ENCODE measurements at regions not wholly inside any gene's neighbourhood (a gene's known extent, or its start where the extent isn't known, plus 50 kb on each side); places are given as distances from the start of the nearest gene placed in this dataset.

DNA sequence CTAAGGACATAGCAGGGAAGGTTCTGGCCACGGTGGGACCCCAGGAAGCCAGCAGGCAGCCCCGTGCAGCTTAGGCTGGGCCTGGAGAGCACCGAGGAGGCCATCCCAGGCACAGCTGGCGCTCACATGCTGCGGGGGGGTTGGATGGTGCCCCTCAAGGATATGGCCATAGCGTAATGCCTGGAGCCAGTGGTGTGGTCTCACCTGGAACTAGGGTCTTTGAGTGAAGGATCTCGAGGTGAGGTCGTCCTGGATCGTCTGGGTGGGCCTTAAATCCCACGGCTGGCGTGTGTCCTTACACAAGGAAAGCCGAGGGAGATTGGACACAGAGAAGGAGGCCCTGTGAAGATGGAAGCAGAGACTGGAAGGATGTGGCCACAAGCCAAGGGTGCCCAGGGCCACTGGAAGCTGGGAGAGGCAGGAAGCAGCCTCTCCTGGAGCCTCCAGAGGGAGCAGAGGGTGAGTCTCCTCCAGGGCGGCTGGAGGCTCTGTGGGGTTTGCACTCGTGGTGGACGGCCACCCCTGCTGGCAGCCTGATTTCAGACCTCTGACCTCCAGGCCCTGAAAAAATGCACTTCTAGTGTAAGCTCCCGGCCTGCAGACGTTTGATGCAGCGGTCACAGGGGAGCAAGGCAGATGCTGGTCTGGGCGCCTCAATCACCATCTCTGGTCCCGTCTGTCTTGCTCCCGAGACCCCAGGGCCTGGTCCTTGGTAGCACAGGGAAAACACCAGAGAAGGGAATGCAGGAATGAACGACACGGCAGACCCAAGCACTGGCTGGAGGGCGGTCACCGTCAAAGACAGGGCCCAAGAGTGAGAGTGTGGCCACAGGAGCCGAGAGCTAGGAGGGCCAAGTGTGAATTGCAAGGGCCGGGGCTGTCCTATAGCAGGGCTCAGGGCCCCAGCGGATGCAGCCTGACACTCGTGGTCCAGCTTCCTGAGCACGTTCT, 218.6 kb downstream of the KIF26A start:
- H3K4me3 ChIP-seq (ENCODE audit: low read depth, low read length): no peak overlapping the region
- no peaks in the 10 kb centered on the region for H3K4me1 ChIP-seq
- no TSS peak for BruUV-seq (replicated peaks)
- intact Hi-C loops (cut with micrococcal nuclease; ENCODE audit: unreplicated experiment): no loop called here
- H3K27me3 ChIP-seq (replicated peaks; ENCODE audit: control insufficient read depth, insufficient read depth, low read length): 0 out of 2 replicates have a peak, but pooled peaks cover 1% of the 10 kb centered on the region
- no peak for DNase-seq
- TF ChIP-seq, protein P1, sequence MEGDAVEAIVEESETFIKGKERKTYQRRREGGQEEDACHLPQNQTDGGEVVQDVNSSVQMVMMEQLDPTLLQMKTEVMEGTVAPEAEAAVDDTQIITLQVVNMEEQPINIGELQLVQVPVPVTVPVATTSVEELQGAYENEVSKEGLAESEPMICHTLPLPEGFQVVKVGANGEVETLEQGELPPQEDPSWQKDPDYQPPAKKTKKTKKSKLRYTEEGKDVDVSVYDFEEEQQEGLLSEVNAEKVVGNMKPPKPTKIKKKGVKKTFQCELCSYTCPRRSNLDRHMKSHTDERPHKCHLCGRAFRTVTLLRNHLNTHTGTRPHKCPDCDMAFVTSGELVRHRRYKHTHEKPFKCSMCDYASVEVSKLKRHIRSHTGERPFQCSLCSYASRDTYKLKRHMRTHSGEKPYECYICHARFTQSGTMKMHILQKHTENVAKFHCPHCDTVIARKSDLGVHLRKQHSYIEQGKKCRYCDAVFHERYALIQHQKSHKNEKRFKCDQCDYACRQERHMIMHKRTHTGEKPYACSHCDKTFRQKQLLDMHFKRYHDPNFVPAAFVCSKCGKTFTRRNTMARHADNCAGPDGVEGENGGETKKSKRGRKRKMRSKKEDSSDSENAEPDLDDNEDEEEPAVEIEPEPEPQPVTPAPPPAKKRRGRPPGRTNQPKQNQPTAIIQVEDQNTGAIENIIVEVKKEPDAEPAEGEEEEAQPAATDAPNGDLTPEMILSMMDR (IDR thresholded peaks at IDR 0.05; ENCODE audit: insufficient read depth in 1 of 2, low read depth in 1 of 2, low read length in 1 of 2, severe bottlenecking in 1 of 2, unreplicated experiment in 1 of 2): no peak
- POLR2A ChIA-PET: no interaction called here
- Mint-ChIP-seq H3K9me3 (ENCODE audit: unreplicated experiment) (no peaks in the 10 kb centered on the region), H3K4me3 (ENCODE audit: unreplicated experiment) (no peak overlapping the region), H3K36me3 (ENCODE audit: insufficient read depth, unreplicated experiment) (no peaks in the 10 kb centered on the region), H3K27ac (ENCODE audit: unreplicated experiment) (no peak overlapping the region), H3K27me3 (ENCODE audit: insufficient read depth, unreplicated experiment) (peaks cover 4% of the 10 kb centered on the region), H3K4me1 (ENCODE audit: low read depth, unreplicated experiment) (no peaks in the 10 kb centered on the region)
- H3K9me3 ChIP-seq: no peaks in the 10 kb centered on the region
- H3K36me3 ChIP-seq (ENCODE audit: control insufficient read depth, insufficient read depth, low read length): no peaks in the 10 kb centered on the region
- CTCF ChIA-PET: no interaction called here

DNA sequence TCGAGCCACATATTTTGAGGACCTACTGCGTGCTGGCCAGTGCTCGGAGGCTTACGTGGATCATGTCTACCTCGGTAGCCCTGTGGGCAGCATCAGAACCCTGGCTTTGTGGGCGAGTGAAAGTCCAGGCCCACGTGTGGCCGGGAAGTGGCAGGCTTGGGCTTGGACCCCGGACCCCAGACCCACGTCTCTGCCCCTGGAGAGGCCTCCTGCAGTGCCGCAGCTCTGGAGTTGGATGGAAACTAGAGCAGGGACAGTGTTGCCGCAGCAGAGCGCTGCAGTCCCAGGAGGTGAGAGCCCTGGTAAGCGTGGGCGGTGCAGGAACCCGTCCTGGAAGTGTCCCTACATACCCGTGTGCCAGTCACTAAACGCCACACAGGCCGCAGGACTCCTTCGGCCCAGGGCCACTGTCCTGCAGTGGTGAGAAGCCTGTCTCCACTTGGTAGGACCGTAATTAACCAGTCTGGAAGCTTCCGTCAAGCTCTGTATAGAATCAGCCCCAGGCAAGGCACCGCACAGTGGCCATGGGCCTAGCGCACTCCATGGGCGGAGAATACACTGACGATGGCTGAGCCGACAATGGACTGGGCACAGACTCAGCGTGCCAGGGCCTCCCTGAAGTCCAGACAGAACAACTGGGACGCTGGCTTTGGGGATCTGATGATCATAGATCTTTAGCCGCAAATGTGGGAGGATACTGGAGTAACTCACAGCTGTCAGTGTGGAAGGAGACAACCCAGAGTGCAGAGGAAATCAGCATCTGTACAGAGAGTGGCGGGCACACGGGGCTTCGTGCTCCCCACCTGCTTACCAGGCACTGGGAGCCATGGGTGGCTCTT, 219.5 kb downstream of the KIF26A start:
- TF ChIP-seq, protein P1 (IDR thresholded peaks at IDR 0.05; ENCODE audit: insufficient read depth in 1 of 2, low read depth in 1 of 2, low read length in 1 of 2, severe bottlenecking in 1 of 2, unreplicated experiment in 1 of 2): no peak
- no peaks in the 10 kb centered on the region for H3K4me1 ChIP-seq
- intact Hi-C loops (cut with micrococcal nuclease; ENCODE audit: unreplicated experiment): no loop called here
- Mint-ChIP-seq H3K36me3 (ENCODE audit: insufficient read depth, unreplicated experiment) (no peaks in the 10 kb centered on the region), H3K27ac (ENCODE audit: unreplicated experiment) (no peak overlapping the region), H3K27me3 (ENCODE audit: insufficient read depth, unreplicated experiment) (peaks cover 4% of the 10 kb centered on the region), H3K9me3 (ENCODE audit: unreplicated experiment) (no peaks in the 10 kb centered on the region), H3K4me1 (ENCODE audit: low read depth, unreplicated experiment) (no peaks in the 10 kb centered on the region), H3K4me3 (ENCODE audit: unreplicated experiment) (no peak overlapping the region)
- ChIA-PET POLR2A (no interaction called here), CTCF (no interaction called here)
- no peaks in the 10 kb centered on the region for H3K9me3 ChIP-seq
- 0 out of 2 replicates have a peak, but pooled peaks cover 1% of the 10 kb centered on the region for H3K27me3 ChIP-seq (replicated peaks; ENCODE audit: control insufficient read depth, insufficient read depth, low read length)
- no peaks in the 10 kb centered on the region for H3K36me3 ChIP-seq (ENCODE audit: control insufficient read depth, insufficient read depth, low read length)
- DNase-seq: no peak
- BruUV-seq (replicated peaks): no TSS peak
- H3K4me3 ChIP-seq (ENCODE audit: low read depth, low read length): no peak overlapping the region

DNA sequence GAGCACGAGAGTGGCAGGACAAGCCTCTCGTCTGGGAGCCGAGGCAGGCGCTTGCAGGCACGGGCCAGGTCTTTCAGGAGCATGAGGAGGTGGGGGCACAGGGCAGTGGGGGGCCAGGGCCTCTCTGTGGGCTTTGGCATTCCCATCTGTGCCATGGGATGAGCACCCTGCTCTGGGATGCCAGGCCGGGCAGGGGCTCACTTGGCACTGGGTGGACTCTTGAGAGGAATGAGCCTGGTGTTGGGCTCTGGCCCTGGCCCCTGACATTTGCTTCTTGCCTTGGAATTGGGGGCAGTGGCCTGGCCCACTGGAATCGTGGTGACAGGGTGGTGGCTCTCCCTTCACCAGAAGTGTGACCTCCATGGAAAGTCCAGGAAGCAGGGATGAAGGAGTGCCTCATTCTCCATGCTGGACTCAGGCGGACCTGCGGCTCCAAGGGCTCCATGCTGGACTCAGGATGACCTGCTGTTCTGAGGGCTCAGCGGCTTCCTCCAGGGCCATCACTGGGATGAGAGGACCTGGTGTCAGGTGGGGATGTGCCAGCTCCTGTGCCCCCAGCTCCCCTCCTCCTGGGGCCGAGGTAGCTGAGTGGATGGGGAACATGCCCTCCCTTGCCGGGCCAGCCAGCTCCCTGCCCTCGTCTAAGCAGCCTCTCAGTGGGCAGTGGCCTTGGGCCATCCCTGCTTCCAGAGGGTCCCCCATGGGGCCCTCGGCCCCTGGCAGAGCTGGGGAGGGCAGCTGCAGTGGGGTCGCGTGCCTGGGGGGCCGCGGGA, 220.3 kb downstream of the KIF26A start:
- Histone ChIP-seq H3K27me3 (replicated peaks; ENCODE audit: control insufficient read depth, insufficient read depth, low read length) (0 out of 2 replicates have a peak, but pooled peaks cover 1% of the 10 kb centered on the region), H3K36me3 (ENCODE audit: control insufficient read depth, insufficient read depth, low read length) (no peaks in the 10 kb centered on the region), H3K4me3 (ENCODE audit: low read depth, low read length) (no peak overlapping the region), H3K9me3 (no peaks in the 10 kb centered on the region), H3K4me1 (no peaks in the 10 kb centered on the region)
- Mint-ChIP-seq H3K36me3 (ENCODE audit: insufficient read depth, unreplicated experiment) (no peaks in the 10 kb centered on the region), H3K27ac (ENCODE audit: unreplicated experiment) (no peak overlapping the region), H3K9me3 (ENCODE audit: unreplicated experiment) (no peaks in the 10 kb centered on the region), H3K4me3 (ENCODE audit: unreplicated experiment) (no peak overlapping the region), H3K27me3 (ENCODE audit: insufficient read depth, unreplicated experiment) (peaks cover 4% of the 10 kb centered on the region), H3K4me1 (ENCODE audit: low read depth, unreplicated experiment) (no peaks in the 10 kb centered on the region)
- intact Hi-C loops (cut with micrococcal nuclease; ENCODE audit: unreplicated experiment): no loop called here
- no TSS peak for BruUV-seq (replicated peaks)
- ChIA-PET POLR2A (no interaction called here), CTCF (no interaction called here)
- TF ChIP-seq, protein P1 (IDR thresholded peaks at IDR 0.05; ENCODE audit: insufficient read depth in 1 of 2, low read depth in 1 of 2, low read length in 1 of 2, severe bottlenecking in 1 of 2, unreplicated experiment in 1 of 2): no peak
- DNase-seq: peak in 1 of 2 experiments; percentile 24
